GM18873 (cell line): ENCODE measurements at regions not wholly inside any gene's neighbourhood (a gene's known extent, or its start where the extent isn't known, plus 50 kb on each side); places are given as distances from the start of the nearest gene placed in this dataset.
"Not testable (repeated sequence)": the region's sequence is repeated elsewhere in the genome, so short reads cannot be mapped to it uniquely, and the experiment has no call there.

Experiments used
- ATAC-seq: cut with Tn5 transposase; IDR thresholded peaks from one replicate; pipeline ENCODE4 v1.9.1; 2021; ENCODE audit warnings: mild to moderate bottlenecking, moderate library complexity, moderate number of reproducible peaks; ENCODE audit not compliant: unreplicated experiment, low FRiP score

GRCh38 chrX:74181976-74182375 is 122.0 kb upstream of the ZCCHC13 start:
- not testable (repeated sequence) for ATAC-seq

DNA sequence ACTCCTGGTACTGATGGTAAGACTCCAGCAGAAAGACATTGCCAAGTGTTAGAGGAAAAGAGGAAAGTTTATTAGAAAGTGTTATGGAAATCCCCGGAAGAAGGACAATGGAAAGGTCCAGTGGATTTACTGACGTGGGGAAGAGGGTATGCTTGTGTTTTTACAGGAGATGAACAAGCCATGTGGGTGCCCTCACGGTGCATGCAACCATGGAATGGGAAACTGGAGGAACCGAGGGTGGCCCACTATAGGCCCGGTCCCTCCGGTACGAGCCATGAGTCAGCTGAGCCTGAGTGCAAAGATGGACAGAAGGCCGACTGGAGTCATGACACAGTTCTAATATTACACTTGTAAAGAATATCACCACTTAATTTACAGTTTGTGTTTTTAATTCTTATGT is 123.3 kb upstream of the ZCCHC13 start:
- no peak for ATAC-seq

- no peak for ATAC-seq
Measured at GRCh38 chrX:74179990-74180389, 124.0 kb upstream of the ZCCHC13 start.

GRCh38 chrX:74179499-74179898 is 124.5 kb upstream of the ZCCHC13 start:
- ATAC-seq, result no peak

GRCh38 chrX:74179071-74179470 is 124.9 kb upstream of the ZCCHC13 start:
- ATAC-seq, result no peak

DNA sequence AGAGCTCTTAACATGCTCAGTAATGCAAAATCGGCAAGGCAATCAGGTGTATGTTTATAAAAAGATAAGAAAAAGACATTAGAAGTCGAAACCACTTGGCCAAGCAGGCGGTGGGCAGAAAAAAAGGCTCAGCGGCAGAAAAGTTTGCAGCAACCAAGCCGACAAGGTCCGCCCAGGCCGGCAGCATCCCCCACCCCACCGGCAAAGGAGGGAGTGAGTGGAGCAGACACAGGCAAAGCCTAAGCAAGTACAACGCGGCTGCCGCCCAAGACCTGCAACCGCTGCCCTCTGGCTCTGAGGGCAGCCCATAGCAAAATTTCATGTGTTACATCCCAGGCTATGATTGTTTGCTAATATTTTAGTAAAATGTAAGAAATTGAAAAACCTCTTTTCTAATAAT is 125.4 kb upstream of the ZCCHC13 start:
- ATAC-seq, result no peak

GRCh38 chrX:74171465-74171864 is 132.5 kb upstream of the ZCCHC13 start:
- ATAC-seq, result no peak

GRCh38 chrX:74162199-74162598 is 141.8 kb upstream of the ZCCHC13 start:
- no peak for ATAC-seq

GRCh38 chrX:74160816-74161215 is 143.2 kb upstream of the ZCCHC13 start:
- ATAC-seq, result no peak

GRCh38 chrX:74160358-74160757 is 143.6 kb upstream of the ZCCHC13 start:
- ATAC-seq, result no peak

- no peak for ATAC-seq
Measured at GRCh38 chrX:74147439-74147838, 156.5 kb upstream of the ZCCHC13 start.

DNA sequence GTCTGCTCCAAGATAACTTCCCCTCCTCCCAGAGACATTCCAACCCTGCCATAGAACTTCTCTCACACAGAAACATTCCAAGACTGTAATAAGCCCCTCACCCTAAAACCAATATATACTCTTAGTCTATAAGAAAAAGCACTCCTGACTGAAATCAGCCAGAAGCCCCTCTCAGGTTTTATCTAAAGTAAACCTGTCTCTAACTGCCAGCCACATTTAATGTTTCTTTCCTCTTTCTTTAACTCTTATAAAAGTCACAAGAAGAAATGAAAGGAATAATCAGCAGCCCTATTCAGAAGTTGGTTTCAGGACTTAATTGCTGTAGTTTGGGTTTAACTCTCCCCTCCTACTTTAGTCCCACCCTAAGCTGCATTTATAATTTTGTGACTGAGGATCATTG is 165.0 kb upstream of the ZCCHC13 start:
- ATAC-seq, result no peak

DNA sequence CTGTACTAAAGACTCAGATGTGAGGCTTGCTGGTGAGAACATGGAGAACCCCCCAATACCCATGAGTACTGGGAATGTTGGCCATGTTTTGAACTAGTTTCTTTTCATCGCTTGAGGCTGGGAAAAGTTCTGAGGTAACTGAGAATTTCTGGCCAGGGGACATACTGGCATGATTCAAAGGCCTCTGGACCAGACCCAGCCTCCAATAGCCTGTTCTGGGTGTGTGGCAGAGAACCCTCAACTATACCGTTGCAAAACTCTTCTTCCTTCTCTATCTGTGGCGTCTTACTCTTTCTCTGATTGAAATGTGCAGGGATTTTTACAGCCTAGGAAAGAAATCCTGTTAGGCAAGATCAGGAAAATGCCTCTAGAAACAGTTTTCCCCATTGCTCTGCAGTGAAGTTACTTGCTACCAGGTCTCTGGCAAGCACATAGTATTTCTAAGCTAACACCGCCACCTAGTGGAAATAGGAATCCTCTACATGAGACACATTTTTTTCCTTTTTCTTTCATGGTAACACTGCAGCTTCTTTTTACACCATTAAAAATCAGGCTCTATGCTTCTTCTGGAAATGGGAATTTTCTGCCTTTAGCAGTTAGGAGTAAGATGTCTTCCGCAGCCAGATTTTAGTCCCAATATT is 170.7 kb upstream of the ZCCHC13 start:
- no peak for ATAC-seq

DNA sequence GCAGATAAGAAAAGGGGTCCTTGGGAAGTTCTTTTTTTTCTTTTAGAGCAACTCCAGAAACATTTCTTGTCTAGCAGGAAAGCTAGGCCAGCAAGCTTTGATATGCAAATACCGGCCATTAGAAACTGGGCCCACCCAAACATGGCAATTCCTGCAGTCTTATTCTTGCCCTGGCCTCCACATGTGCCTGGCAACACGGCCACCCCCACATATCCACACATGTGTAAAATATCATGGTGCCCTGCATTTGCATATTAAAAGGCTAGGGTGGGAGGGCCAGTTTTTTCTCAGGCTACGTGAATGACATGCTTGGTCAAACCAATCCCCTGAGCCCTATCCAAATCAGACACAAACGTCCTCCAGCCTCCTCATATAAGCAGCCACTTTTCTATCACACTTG is 171.7 kb upstream of the ZCCHC13 start:
- no peak for ATAC-seq

DNA sequence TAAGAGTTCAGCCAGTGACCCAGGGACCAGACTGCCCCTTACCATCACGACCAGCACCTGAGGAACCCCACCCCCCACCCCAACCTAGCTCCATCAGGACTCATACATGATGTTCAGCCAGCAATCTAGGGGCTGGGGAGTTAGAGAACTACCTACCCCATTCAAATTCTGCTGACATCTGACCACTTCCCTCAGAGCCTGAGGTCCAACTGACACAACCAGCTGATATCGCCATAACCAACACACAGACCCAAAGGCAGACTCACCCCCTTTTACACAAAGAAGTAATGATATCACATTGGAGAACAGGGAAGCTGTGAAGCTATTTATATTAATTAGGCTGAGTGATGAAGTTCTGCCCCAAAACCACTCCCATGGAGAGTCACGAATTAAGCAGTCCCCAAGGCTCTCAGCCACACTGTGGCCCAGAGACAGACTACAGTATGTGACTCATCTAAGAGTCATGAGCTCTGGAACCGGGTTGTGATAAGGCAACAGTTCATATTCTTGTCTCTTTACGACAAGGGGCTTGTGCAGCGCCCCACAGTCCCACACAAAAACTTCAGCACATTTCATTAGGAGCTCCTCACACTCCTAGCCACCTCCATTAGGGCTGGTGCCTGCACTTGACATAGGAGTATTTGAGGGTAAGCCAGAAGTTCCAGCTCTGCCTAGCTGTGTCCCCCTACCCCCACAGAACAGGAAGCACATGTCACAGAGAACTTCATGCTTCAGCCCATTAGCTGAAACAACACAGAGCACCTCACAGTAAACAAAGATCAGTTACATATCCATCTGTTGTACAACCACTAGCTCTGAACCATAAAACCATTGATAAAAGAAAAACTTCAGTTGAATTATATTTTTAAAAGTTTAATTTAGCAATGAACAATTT is 184.7 kb upstream of the ZCCHC13 start:
- ATAC-seq, result no peak

- no peak for ATAC-seq
Measured at GRCh38 chrX:74117962-74118902, 185.7 kb upstream of the ZCCHC13 start.

- ATAC-seq, result no peak
Measured at GRCh38 chrX:74111245-74111644, 192.7 kb upstream of the ZCCHC13 start.

DNA sequence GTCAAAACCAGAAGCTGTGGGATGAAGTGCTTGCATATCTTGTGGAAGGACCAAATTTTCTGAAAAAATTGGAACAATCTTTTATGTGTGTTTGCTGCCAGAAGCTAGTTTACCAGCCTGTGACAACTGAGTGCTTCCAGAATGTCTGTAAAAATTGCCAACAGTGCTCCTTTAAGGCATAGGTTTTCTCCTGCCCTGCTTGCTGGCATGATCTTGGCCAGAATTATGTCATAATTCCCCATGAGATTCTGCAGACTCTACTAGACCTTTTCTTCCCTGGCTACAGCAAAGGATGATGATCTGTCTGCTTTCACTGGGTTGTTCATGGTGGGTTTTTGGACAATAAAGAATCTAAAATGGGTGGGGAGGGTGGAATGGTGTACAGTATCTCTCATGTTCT is 196.3 kb upstream of the ZCCHC13 start:
- no peak for ATAC-seq

GRCh38 chrX:74104356-74105015 is 199.5 kb upstream of the ZCCHC13 start:
- ATAC-seq, result no peak

DNA sequence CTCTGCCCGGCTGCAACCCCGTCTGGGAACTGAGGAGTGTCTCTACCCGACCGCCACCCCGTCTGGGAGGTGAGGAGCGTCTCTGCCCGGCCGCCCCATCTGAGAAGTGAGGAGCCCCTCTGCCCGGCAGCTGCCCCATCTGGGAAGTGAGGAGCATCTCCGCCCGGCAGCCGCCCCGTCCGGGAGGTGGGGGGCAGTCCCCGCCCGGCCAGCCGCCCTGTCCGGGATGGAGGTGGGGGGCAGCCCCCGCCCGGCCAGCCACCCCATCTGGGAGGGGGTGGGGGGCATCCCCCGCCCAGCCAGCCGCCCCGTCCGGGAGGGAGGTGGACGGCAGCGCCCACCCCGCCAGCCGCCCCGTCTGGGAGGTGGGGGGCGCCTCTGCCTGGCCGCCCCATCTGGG is 205.6 kb upstream of the ZCCHC13 start:
- not testable (repeated sequence) for ATAC-seq
